ENCODE measurements at regions not wholly inside any gene's neighbourhood (a gene's known extent, or its start where the extent isn't known, plus 50 kb on each side); places are given as distances from the start of the nearest gene placed in this dataset.

- no peak for DNase-seq
- Histone ChIP-seq H3K4me3 (no peak overlapping the region), H3K27me3 (no peaks in the 10 kb centered on the region), H3K9me3 (peaks cover 0 to 4% (median 0%) of the 10 kb centered on the region in 3 donors), H3K27ac (no peak overlapping the region), H3K36me3 (no peaks in the 10 kb centered on the region), H3K4me1 (no peaks in the 10 kb centered on the region)
- TF ChIP-seq POLR2A (IDR thresholded peaks at IDR 0.05) = no peak
- no peak for TF ChIP-seq CTCF (IDR thresholded peaks at IDR 0.05)
- WGBS, 2 donors = 88 to 90% methylated on average over 4 of the region's 4 CpGs
- intact Hi-C loops (cut with DNase I) = no loop called here
Measured at GRCh38 chr16:79501446-79501845, 99.1 kb downstream of the MAF start.

GRCh38 chr16:79500866-79501265 is 99.7 kb downstream of the MAF start:
- Histone ChIP-seq H3K9me3 (peaks cover 0 to 4% (median 0%) of the 10 kb centered on the region in 3 donors), H3K36me3 (no peaks in the 10 kb centered on the region), H3K4me1 (no peaks in the 10 kb centered on the region), H3K27me3 (no peaks in the 10 kb centered on the region), H3K27ac (no peak overlapping the region), H3K4me3 (no peak overlapping the region)
- no peak for DNase-seq
- intact Hi-C loops (cut with DNase I) = no loop called here
- 82 to 93% methylated on average over 2 of the region's 2 CpGs for WGBS, 2 donors
- TF ChIP-seq POLR2A (IDR thresholded peaks at IDR 0.05) = no peak
- no peak for TF ChIP-seq CTCF (IDR thresholded peaks at IDR 0.05)

GRCh38 chr16:79500286-79500685 is 100.3 kb downstream of the MAF start:
- no peaks in the 10 kb centered on the region for H3K36me3 ChIP-seq
- H3K9me3 ChIP-seq = peaks cover 0 to 4% (median 0%) of the 10 kb centered on the region in 3 donors
- H3K4me3 ChIP-seq = no peak overlapping the region
- intact Hi-C loops (cut with DNase I) = no loop called here
- TF ChIP-seq CTCF (IDR thresholded peaks at IDR 0.05) (no peak), POLR2A (IDR thresholded peaks at IDR 0.05) (no peak)
- WGBS, 2 donors = 73 to 82% methylated on average over 2 of the region's 2 CpGs
- no peak for DNase-seq
- no peaks in the 10 kb centered on the region for H3K4me1 ChIP-seq
- no peak overlapping the region for H3K27ac ChIP-seq
- no peaks in the 10 kb centered on the region for H3K27me3 ChIP-seq

GRCh38 chr16:79498928-79499327 is 101.6 kb downstream of the MAF start:
- H3K27me3 ChIP-seq = no peaks in the 10 kb centered on the region
- intact Hi-C loops (cut with DNase I) = no loop called here
- no peak overlapping the region for H3K4me3 ChIP-seq
- WGBS, 2 donors = 38 to 57% methylated on average over 1 of the region's 1 CpG
- no peak overlapping the region for H3K27ac ChIP-seq
- no peaks in the 10 kb centered on the region for H3K4me1 ChIP-seq
- TF ChIP-seq POLR2A (IDR thresholded peaks at IDR 0.05) = no peak
- no peak for TF ChIP-seq CTCF (IDR thresholded peaks at IDR 0.05)
- DNase-seq = no peak
- H3K36me3 ChIP-seq = no peaks in the 10 kb centered on the region
- peaks cover 0 to 4% (median 0%) of the 10 kb centered on the region in 3 donors for H3K9me3 ChIP-seq

GRCh38 chr16:79497606-79498350 is 102.8 kb downstream of the MAF start:
- 87 to 88% methylated on average over 6 of the region's 6 CpGs for WGBS, 2 donors
- DNase-seq = no peak
- intact Hi-C loops (cut with DNase I) = no loop called here
- Histone ChIP-seq H3K4me3 (no peak overlapping the region), H3K4me1 (no peaks in the 10 kb centered on the region), H3K27me3 (no peaks in the 10 kb centered on the region), H3K9me3 (peaks cover 0 to 4% (median 0%) of the 10 kb centered on the region in 3 donors), H3K36me3 (no peaks in the 10 kb centered on the region), H3K27ac (no peak overlapping the region)
- no peak for TF ChIP-seq CTCF (IDR thresholded peaks at IDR 0.05)
- TF ChIP-seq POLR2A (IDR thresholded peaks at IDR 0.05) = no peak

Data from esophagus squamous epithelium (tissue), 5 donors.